ENCODE measurements at regions not wholly inside any gene's neighbourhood (a gene's known extent, or its start where the extent isn't known, plus 50 kb on each side); places are given as distances from the start of the nearest gene placed in this dataset.

DNA sequence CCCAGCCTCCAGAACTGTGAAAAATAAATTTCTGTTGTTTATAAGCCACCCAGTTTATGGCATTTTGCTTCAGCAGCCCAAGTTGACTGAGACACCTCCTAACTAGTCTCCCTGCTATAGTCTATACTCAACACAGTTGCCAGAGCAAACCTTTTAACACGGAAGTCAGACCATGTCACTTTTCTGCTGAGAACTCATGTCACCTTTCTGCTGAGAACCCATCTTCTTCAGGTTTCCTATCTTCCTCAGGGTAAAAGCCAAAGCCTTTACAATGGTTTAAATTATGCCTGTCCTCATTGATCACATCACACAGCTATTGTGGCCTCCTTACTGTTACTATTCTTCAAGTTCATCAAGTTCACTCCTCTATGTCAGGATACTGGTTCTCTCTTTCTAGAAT, 74.3 kb upstream of the SOX6 start:
- TF ChIP-seq, protein P1, sequence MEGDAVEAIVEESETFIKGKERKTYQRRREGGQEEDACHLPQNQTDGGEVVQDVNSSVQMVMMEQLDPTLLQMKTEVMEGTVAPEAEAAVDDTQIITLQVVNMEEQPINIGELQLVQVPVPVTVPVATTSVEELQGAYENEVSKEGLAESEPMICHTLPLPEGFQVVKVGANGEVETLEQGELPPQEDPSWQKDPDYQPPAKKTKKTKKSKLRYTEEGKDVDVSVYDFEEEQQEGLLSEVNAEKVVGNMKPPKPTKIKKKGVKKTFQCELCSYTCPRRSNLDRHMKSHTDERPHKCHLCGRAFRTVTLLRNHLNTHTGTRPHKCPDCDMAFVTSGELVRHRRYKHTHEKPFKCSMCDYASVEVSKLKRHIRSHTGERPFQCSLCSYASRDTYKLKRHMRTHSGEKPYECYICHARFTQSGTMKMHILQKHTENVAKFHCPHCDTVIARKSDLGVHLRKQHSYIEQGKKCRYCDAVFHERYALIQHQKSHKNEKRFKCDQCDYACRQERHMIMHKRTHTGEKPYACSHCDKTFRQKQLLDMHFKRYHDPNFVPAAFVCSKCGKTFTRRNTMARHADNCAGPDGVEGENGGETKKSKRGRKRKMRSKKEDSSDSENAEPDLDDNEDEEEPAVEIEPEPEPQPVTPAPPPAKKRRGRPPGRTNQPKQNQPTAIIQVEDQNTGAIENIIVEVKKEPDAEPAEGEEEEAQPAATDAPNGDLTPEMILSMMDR (IDR thresholded peaks at IDR 0.05): no peak
- no peak for TF ChIP-seq POLR2AphosphoS5 (IDR thresholded peaks at IDR 0.05; ENCODE audit: low read depth, low read length)
- no peak for TF ChIP-seq SIN3A (IDR thresholded peaks at IDR 0.05; ENCODE audit: borderline replicate concordance, insufficient read depth, low read depth, low read length)
- TF ChIP-seq, protein P2, sequence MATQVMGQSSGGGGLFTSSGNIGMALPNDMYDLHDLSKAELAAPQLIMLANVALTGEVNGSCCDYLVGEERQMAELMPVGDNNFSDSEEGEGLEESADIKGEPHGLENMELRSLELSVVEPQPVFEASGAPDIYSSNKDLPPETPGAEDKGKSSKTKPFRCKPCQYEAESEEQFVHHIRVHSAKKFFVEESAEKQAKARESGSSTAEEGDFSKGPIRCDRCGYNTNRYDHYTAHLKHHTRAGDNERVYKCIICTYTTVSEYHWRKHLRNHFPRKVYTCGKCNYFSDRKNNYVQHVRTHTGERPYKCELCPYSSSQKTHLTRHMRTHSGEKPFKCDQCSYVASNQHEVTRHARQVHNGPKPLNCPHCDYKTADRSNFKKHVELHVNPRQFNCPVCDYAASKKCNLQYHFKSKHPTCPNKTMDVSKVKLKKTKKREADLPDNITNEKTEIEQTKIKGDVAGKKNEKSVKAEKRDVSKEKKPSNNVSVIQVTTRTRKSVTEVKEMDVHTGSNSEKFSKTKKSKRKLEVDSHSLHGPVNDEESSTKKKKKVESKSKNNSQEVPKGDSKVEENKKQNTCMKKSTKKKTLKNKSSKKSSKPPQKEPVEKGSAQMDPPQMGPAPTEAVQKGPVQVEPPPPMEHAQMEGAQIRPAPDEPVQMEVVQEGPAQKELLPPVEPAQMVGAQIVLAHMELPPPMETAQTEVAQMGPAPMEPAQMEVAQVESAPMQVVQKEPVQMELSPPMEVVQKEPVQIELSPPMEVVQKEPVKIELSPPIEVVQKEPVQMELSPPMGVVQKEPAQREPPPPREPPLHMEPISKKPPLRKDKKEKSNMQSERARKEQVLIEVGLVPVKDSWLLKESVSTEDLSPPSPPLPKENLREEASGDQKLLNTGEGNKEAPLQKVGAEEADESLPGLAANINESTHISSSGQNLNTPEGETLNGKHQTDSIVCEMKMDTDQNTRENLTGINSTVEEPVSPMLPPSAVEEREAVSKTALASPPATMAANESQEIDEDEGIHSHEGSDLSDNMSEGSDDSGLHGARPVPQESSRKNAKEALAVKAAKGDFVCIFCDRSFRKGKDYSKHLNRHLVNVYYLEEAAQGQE (IDR thresholded peaks at IDR 0.05; ENCODE audit: insufficient read depth in 1 of 2, low read depth in 2 of 2, low read length in 1 of 2): no peak
